ENCODE measurements at regions not wholly inside any gene's neighbourhood (a gene's known extent, or its start where the extent isn't known, plus 50 kb on each side); places are given as distances from the start of the nearest gene placed in this dataset.

- Histone ChIP-seq H3K4me3 (no peak overlapping the region), H3K27me3 (no peaks in the 10 kb centered on the region), H3K4me1 (no peaks in the 10 kb centered on the region), H3K9me3 (no peaks in the 10 kb centered on the region), H3K36me3 (ENCODE audit: low read depth, missing control alignments) (no peaks in the 10 kb centered on the region), H3K27ac (no peak overlapping the region)
- intact Hi-C loops (cut with DNase I; ENCODE audit: low total_unique reads): no loop called here
- WGBS, 2 donors: 88 to 91% methylated on average over 5 of the region's 5 CpGs
- DNase-seq: no peak
- TF ChIP-seq CTCF (IDR thresholded peaks at IDR 0.05) (no peak), POLR2A (IDR thresholded peaks at IDR 0.05) (no peak)
These were observed 213.4 kb downstream of the TBX5 start for GRCh38 chr12:114192549-114192948.

- Histone ChIP-seq H3K27ac (no peak overlapping the region), H3K4me3 (no peak overlapping the region), H3K36me3 (ENCODE audit: low read depth, missing control alignments) (no peaks in the 10 kb centered on the region), H3K27me3 (no peaks in the 10 kb centered on the region), H3K9me3 (no peaks in the 10 kb centered on the region), H3K4me1 (no peaks in the 10 kb centered on the region)
- intact Hi-C loops (cut with DNase I; ENCODE audit: low total_unique reads): no loop called here
- no peak for DNase-seq
- 79 to 85% methylated on average over 4 of the region's 4 CpGs for WGBS, 2 donors
- no peak for TF ChIP-seq CTCF (IDR thresholded peaks at IDR 0.05)
- TF ChIP-seq POLR2A (IDR thresholded peaks at IDR 0.05): no peak
These were observed 213.9 kb downstream of the TBX5 start for GRCh38 chr12:114192013-114192412.

GRCh38 chr12:114191581-114191980, 214.4 kb downstream of the TBX5 start:
- H3K27me3 ChIP-seq: no peaks in the 10 kb centered on the region

GRCh38 chr12:114190971-114191370, 215.0 kb downstream of the TBX5 start:
- Histone ChIP-seq H3K9me3 (no peaks in the 10 kb centered on the region), H3K36me3 (ENCODE audit: low read depth, missing control alignments) (no peaks in the 10 kb centered on the region), H3K4me1 (no peaks in the 10 kb centered on the region), H3K4me3 (no peak overlapping the region), H3K27ac (no peak overlapping the region), H3K27me3 (no peaks in the 10 kb centered on the region)
- 85 to 91% methylated on average over 2 of the region's 2 CpGs for WGBS, 2 donors
- TF ChIP-seq POLR2A (IDR thresholded peaks at IDR 0.05): no peak
- no peak for TF ChIP-seq CTCF (IDR thresholded peaks at IDR 0.05)
- intact Hi-C loops (cut with DNase I; ENCODE audit: low total_unique reads): no loop called here
- DNase-seq: no peak

More at GRCh38 chr12:114191581-114191980, 214.4 kb downstream of the TBX5 start:
- Histone ChIP-seq H3K9me3 (no peaks in the 10 kb centered on the region), H3K27ac (no peak overlapping the region), H3K4me3 (no peak overlapping the region), H3K36me3 (ENCODE audit: low read depth, missing control alignments) (no peaks in the 10 kb centered on the region), H3K4me1 (no peaks in the 10 kb centered on the region)
- intact Hi-C loops (cut with DNase I; ENCODE audit: low total_unique reads): no loop called here
- DNase-seq: no peak
- no peak for TF ChIP-seq POLR2A (IDR thresholded peaks at IDR 0.05)
- TF ChIP-seq CTCF (IDR thresholded peaks at IDR 0.05): no peak
- WGBS, 2 donors: 56 to 69% methylated on average over 6 of the region's 6 CpGs

- DNase-seq: no peak
- H3K9me3 ChIP-seq: no peaks in the 10 kb centered on the region
- H3K27me3 ChIP-seq: no peaks in the 10 kb centered on the region
- H3K27ac ChIP-seq: no peak overlapping the region
- H3K4me3 ChIP-seq: no peak overlapping the region
- no peaks in the 10 kb centered on the region for H3K36me3 ChIP-seq (ENCODE audit: low read depth, missing control alignments)
- 79 to 91% methylated on average over 4 of the region's 4 CpGs for WGBS, 2 donors
- TF ChIP-seq CTCF (IDR thresholded peaks at IDR 0.05) (no peak), POLR2A (IDR thresholded peaks at IDR 0.05) (no peak)
- no peaks in the 10 kb centered on the region for H3K4me1 ChIP-seq
- intact Hi-C loops (cut with DNase I; ENCODE audit: low total_unique reads): no loop called here
These were observed 216.7 kb downstream of the TBX5 start for GRCh38 chr12:114189266-114189665.

All from testis (tissue), 2 donors.